IMR-90 (cell line): ENCODE measurements at regions not wholly inside any gene's neighbourhood (a gene's known extent, or its start where the extent isn't known, plus 50 kb on each side); places are given as distances from the start of the nearest gene placed in this dataset.

Experiments used
- CEBPB ChIP-seq: IDR thresholded peaks from 2 replicates; pipeline ENCODE4 v1.6.1; 2012; ENCODE audit warnings: low read depth, low read length, improper control_type of control experiment
- CHD1 ChIP-seq: IDR thresholded peaks from 2 replicates; pipeline ENCODE4 v1.6.1; 2012; ENCODE audit warnings: low read depth, low read length, improper control_type of control experiment
- MAZ ChIP-seq: IDR thresholded peaks from 2 replicates; pipeline ENCODE4 v1.6.1; 2012; ENCODE audit warnings: low read depth, mild to moderate bottlenecking, low read length, improper control_type of control experiment, moderate library complexity, borderline replicate concordance
- MXI1 ChIP-seq: IDR thresholded peaks from 2 replicates; pipeline ENCODE4 v1.6.1; 2012; ENCODE audit warnings: low read depth, mild to moderate bottlenecking, low read length, moderate library complexity, borderline replicate concordance
- POLR2A ChIP-seq: IDR thresholded peaks from 2 replicates; pipeline ENCODE4 v1.6.1; 2012; ENCODE audit warnings: mild to moderate bottlenecking, low read depth, low read length
- RAD21 ChIP-seq: IDR thresholded peaks from 2 replicates; pipeline ENCODE4 v1.6.1; 2012; ENCODE audit warnings: low read length, improper control_type of control experiment
- RFX5 ChIP-seq: IDR thresholded peaks from 2 replicates; pipeline ENCODE4 v1.8.0; 2012; ENCODE audit warnings: low read depth, mild to moderate bottlenecking, low read length, moderate library complexity
- SMC3 ChIP-seq: fragments of 150-350 bp; IDR thresholded peaks from 2 replicates; pipeline ENCODE4 v1.6.1; 2016; ENCODE audit warnings: low read depth, mild to moderate bottlenecking, antibody characterized with exemption, low read length, moderate library complexity
- TF ChIP-seq, protein P1 (sequence below): fragments of 150-350 bp; IDR thresholded peaks from 2 replicates; pipeline ENCODE4 v1.6.1; 2016; ENCODE audit warnings: low read depth, mild to moderate bottlenecking, low read length, moderate library complexity, borderline replicate concordance
- TF ChIP-seq, protein P2 (sequence below): conservative IDR thresholded peaks from 2 replicates; pipeline ENCODE4 v1.5.1; 2012; ENCODE audit warnings: mild to moderate bottlenecking, low read depth, low read length, improper control_type of control experiment
- TF ChIP-seq, protein P3 (sequence below): fragments of 150-350 bp; IDR thresholded peaks from 2 replicates; pipeline ENCODE4 v1.6.1; 2017; ENCODE audit warnings: mild to moderate bottlenecking, antibody characterized with exemption, low read length, low read depth

DNA sequence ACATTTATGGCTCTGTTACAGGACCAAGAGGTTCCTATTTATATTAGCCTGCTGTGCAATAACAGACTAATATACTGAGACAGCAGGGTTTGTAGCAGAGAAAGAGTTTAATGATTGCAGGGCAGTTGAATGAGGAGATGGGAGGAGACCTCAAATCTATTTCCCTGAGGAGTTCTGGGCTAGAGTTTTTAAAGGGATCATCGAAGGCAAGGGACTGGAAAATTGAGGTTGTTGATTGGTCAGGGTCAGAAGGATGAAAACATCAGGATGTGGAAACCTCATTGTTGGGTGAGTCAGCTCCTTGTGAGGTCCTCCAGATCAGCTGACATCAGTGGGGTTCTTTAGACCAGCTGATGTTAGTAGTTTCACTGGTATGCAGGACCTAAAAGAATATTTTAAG, 60.6 kb upstream of the GOLGA8B start:
- TF ChIP-seq, protein P1, sequence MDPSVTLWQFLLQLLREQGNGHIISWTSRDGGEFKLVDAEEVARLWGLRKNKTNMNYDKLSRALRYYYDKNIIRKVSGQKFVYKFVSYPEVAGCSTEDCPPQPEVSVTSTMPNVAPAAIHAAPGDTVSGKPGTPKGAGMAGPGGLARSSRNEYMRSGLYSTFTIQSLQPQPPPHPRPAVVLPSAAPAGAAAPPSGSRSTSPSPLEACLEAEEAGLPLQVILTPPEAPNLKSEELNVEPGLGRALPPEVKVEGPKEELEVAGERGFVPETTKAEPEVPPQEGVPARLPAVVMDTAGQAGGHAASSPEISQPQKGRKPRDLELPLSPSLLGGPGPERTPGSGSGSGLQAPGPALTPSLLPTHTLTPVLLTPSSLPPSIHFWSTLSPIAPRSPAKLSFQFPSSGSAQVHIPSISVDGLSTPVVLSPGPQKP = no peak
- TF ChIP-seq, protein P2, sequence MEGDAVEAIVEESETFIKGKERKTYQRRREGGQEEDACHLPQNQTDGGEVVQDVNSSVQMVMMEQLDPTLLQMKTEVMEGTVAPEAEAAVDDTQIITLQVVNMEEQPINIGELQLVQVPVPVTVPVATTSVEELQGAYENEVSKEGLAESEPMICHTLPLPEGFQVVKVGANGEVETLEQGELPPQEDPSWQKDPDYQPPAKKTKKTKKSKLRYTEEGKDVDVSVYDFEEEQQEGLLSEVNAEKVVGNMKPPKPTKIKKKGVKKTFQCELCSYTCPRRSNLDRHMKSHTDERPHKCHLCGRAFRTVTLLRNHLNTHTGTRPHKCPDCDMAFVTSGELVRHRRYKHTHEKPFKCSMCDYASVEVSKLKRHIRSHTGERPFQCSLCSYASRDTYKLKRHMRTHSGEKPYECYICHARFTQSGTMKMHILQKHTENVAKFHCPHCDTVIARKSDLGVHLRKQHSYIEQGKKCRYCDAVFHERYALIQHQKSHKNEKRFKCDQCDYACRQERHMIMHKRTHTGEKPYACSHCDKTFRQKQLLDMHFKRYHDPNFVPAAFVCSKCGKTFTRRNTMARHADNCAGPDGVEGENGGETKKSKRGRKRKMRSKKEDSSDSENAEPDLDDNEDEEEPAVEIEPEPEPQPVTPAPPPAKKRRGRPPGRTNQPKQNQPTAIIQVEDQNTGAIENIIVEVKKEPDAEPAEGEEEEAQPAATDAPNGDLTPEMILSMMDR = no peak
- TF ChIP-seq MAZ = no peak
- no peak for TF ChIP-seq RAD21
- TF ChIP-seq, protein P3, sequence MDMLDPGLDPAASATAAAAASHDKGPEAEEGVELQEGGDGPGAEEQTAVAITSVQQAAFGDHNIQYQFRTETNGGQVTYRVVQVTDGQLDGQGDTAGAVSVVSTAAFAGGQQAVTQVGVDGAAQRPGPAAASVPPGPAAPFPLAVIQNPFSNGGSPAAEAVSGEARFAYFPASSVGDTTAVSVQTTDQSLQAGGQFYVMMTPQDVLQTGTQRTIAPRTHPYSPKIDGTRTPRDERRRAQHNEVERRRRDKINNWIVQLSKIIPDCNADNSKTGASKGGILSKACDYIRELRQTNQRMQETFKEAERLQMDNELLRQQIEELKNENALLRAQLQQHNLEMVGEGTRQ = peak; percentile 89
- TF ChIP-seq SMC3 = no peak
- peak; percentile 74 for TF ChIP-seq CEBPB
- TF ChIP-seq CHD1 = no peak
- no peak for TF ChIP-seq POLR2A
- TF ChIP-seq RFX5 = no peak
- TF ChIP-seq MXI1 = no peak
